Transverse colon (tissue), 4 donors: ENCODE measurements at regions not wholly inside any gene's neighbourhood (a gene's known extent, or its start where the extent isn't known, plus 50 kb on each side); places are given as distances from the start of the nearest gene placed in this dataset.

Experiments
- CTCF ChIP-seq, 5 experiments: fragments of 200-600 bp in 3 of 5; fragments of 450-650 bp in 2 of 5; sonication (generic) in 3 of 5; IDR thresholded peaks; 1 replicate in 2 of 5; 2 replicates in 3 of 5; pipeline ENCODE4 v1.5.1; 2016 to 2017; ENCODE audit warnings: antibody characterized with exemption in 5 of 5, inconsistent platforms in 3 of 5, mild to moderate bottlenecking in 2 of 5, moderate library complexity in 1 of 5
- POLR2A ChIP-seq: fragments of 450-650 bp; IDR thresholded peaks from one replicate; pipeline ENCODE4 v1.6.1; 2016; ENCODE audit warnings: antibody characterized with exemption, mild to moderate bottlenecking, moderate library complexity
- POLR2AphosphoS5 ChIP-seq, 3 donors: sonication (generic); formaldehyde crosslinking; IDR thresholded peaks; one replicate each; pipeline ENCODE4 v1.6.1; 2016; ENCODE audit warnings: antibody characterized with exemption in 3 of 3

- TF ChIP-seq POLR2A (no peak), CTCF (IDR thresholded peaks at IDR 0.05) (no peak), POLR2AphosphoS5 (IDR thresholded peaks at IDR 0.05) (no peak)
Observed at GRCh38 chr3:104269771-104270170, 1096.9 kb upstream of the ALCAM start.
